ENCODE measurements at regions not wholly inside any gene's neighbourhood (a gene's known extent, or its start where the extent isn't known, plus 50 kb on each side); places are given as distances from the start of the nearest gene placed in this dataset.

DNA sequence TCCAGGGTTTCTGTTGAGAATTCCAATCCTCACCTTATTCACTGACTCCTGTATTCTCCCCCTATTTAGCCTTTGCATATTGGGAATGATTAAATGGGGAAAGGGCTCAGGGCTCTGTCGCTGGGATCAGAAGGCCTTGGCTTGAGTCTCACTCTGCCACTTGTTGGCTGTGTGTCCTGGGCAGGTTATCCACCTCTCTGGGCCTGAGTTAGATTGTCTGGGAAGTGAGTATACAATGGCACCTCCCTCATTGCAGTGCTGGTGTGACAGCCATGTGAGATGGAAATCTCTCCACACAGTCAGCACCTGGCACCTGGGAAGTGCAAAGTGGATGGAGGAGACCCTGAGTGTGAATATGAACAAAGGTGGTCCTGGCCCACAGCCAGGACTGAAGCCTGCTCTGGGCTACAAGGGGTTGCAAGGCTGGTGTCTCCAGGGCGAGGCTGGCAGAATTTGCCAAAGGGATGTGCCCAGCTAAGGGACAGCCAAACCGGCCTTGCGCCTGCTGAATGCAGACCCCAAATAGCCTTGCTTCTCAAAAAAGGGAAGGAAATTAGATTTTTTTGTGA lies 200.0 kb upstream of the PMEPA1 start:
- TF ChIP-seq, protein P1, sequence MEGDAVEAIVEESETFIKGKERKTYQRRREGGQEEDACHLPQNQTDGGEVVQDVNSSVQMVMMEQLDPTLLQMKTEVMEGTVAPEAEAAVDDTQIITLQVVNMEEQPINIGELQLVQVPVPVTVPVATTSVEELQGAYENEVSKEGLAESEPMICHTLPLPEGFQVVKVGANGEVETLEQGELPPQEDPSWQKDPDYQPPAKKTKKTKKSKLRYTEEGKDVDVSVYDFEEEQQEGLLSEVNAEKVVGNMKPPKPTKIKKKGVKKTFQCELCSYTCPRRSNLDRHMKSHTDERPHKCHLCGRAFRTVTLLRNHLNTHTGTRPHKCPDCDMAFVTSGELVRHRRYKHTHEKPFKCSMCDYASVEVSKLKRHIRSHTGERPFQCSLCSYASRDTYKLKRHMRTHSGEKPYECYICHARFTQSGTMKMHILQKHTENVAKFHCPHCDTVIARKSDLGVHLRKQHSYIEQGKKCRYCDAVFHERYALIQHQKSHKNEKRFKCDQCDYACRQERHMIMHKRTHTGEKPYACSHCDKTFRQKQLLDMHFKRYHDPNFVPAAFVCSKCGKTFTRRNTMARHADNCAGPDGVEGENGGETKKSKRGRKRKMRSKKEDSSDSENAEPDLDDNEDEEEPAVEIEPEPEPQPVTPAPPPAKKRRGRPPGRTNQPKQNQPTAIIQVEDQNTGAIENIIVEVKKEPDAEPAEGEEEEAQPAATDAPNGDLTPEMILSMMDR (conservative IDR thresholded peaks at IDR 0.05; ENCODE audit: low read length): no peak
- TF ChIP-seq EZH2phosphoT487 (IDR thresholded peaks at IDR 0.05; ENCODE audit: borderline replicate concordance): no peak
